Tibial artery (tissue), 4 donors: ENCODE measurements at regions not wholly inside any gene's neighbourhood (a gene's known extent, or its start where the extent isn't known, plus 50 kb on each side); places are given as distances from the start of the nearest gene placed in this dataset.

Experiments
- DNase-seq, 2 donors: peaks; one replicate each; pipeline ENCODE4 v3.0.0-alpha.2; 2019
- H3K27ac ChIP-seq, 2 donors: fragments of 200-600 bp; sonication (generic) in 1 of 2; 1 replicate in 1 of 2; 2 replicates in 1 of 2; pipeline ENCODE4 v1.5.1; 2018 to 2019; ENCODE audit warnings: mild to moderate bottlenecking in 1 of 2
- H3K27me3 ChIP-seq, 2 donors: fragments of 200-600 bp; sonication (generic) in 1 of 2; one replicate each; pipeline versions ENCODE4 v1.5.1 to v1.6.0; 2016 to 2019
- H3K36me3 ChIP-seq, 3 donors: fragments of 200-600 bp; sonication (generic) in 2 of 3; one replicate each; pipeline ENCODE4 v1.5.1; 2016 to 2019; ENCODE audit warnings: mild to moderate bottlenecking in 2 of 3
- H3K4me1 ChIP-seq, 4 donors: fragments of 200-600 bp; sonication (generic) in 2 of 4; 1 replicate in 3 of 4; 2 replicates in 1 of 4; pipeline ENCODE4 v1.5.1; 2016 to 2019
- H3K4me3 ChIP-seq, 2 donors: fragments of 200-600 bp; sonication (generic) in 1 of 2; 1 replicate in 1 of 2; 2 replicates in 1 of 2; pipeline ENCODE4 v1.5.1; 2018 to 2019; ENCODE audit warnings: mild to moderate bottlenecking in 2 of 2
- H3K9me3 ChIP-seq, 3 donors: fragments of 200-600 bp; sonication (generic) in 1 of 3; one replicate each; pipeline ENCODE4 v1.5.1; 2016 to 2019
- intact Hi-C: fragments of 100-400 bp; cut with DNase I; formaldehyde crosslinking; loops from one replicate; pipeline ENCODE4 v1.15.0; 2023; ENCODE audit warnings: low total_unique reads
- TF ChIP-seq, protein P1 (sequence below), 2 experiments: fragments of 200-600 bp in 1 of 2; fragments of 450-650 bp in 1 of 2; IDR thresholded peaks; one replicate each; pipeline ENCODE4 v1.5.1; 2017 to 2019; ENCODE audit warnings: antibody characterized with exemption in 2 of 2, mild to moderate bottlenecking in 1 of 2, moderate library complexity in 1 of 2

DNA sequence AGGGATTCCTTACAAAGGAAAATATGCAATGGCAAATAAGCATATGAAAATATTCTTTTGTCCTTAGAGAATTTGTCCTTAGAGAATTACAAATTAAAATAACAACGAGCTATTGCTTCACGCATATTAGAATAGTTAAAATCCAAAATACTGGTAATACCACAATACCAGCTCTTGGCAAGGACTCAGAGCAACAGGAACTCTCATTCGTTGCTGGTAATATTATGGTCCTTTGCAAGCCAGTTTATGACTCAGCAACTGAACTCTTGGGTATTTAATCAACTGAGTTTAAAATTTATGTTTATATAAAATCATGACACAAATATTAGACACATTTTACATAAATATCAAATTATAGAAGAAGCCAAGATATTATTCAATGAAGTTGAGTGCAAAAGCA lies 1730.4 kb downstream of the SI start:
- no peaks in the 10 kb centered on the region for H3K9me3 ChIP-seq
- H3K27ac ChIP-seq, result no peak overlapping the region
- H3K27me3 ChIP-seq, result no peaks in the 10 kb centered on the region
- no peaks in the 10 kb centered on the region for H3K4me1 ChIP-seq
- intact Hi-C loops, result no loop called here
- H3K4me3 ChIP-seq, result no peak overlapping the region
- H3K36me3 ChIP-seq, result no peaks in the 10 kb centered on the region
- DNase-seq, result no peak
- TF ChIP-seq, protein P1, sequence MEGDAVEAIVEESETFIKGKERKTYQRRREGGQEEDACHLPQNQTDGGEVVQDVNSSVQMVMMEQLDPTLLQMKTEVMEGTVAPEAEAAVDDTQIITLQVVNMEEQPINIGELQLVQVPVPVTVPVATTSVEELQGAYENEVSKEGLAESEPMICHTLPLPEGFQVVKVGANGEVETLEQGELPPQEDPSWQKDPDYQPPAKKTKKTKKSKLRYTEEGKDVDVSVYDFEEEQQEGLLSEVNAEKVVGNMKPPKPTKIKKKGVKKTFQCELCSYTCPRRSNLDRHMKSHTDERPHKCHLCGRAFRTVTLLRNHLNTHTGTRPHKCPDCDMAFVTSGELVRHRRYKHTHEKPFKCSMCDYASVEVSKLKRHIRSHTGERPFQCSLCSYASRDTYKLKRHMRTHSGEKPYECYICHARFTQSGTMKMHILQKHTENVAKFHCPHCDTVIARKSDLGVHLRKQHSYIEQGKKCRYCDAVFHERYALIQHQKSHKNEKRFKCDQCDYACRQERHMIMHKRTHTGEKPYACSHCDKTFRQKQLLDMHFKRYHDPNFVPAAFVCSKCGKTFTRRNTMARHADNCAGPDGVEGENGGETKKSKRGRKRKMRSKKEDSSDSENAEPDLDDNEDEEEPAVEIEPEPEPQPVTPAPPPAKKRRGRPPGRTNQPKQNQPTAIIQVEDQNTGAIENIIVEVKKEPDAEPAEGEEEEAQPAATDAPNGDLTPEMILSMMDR (IDR thresholded peaks at IDR 0.05), result no peak

DNA sequence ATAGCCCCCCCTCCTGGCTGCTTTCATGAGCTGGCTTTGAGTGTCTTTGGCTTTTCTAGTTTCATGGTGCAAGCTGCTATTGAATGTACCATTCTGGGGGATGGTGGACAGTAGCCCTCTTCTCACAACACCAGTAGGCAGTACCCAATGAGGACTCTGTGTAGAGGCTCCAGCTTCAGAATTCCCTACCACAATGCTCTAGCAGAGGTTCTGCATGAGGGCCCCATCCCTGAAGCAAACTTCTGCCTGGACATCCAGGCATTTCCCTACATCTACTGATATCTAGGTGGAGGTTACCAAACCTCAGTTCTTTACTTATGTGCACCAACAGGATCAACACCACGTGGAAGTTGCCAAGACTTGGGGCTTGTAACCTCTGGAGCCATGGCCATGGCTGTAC lies 1742.9 kb downstream of the SI start:
- no peaks in the 10 kb centered on the region for H3K27me3 ChIP-seq
- DNase-seq, result no peak
- no peaks in the 10 kb centered on the region for H3K36me3 ChIP-seq
- no peak overlapping the region for H3K27ac ChIP-seq
- H3K9me3 ChIP-seq, result peaks cover 0 to 6% (median 0%) of the 10 kb centered on the region in 3 donors
- TF ChIP-seq, protein P1 (IDR thresholded peaks at IDR 0.05), result no peak
- no peaks in the 10 kb centered on the region for H3K4me1 ChIP-seq
- intact Hi-C loops, result no loop called here
- no peak overlapping the region for H3K4me3 ChIP-seq

DNA sequence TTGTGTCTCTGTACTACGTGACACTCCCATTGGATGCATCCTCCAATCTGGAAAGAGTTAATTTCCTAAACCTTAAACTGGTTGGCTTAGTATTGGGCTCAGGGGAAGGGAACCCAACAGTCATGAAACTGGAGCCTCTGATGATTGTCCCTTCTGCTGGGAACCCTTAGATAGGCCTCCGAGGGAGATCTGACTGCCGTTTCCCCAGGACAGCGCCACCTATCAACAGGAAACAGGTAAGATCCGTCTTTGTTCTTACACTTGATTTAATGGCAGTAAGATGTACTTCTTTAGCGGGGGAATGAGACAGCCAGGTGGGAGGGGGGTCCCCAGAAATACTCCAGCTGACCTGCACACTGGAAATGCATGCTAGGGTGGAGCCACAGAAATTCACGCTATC lies 1749.6 kb downstream of the SI start:
- H3K9me3 ChIP-seq, result peaks cover 0 to 21% (median 5%) of the 10 kb centered on the region in 3 donors
- H3K27me3 ChIP-seq, result no peaks in the 10 kb centered on the region
- TF ChIP-seq, protein P1 (IDR thresholded peaks at IDR 0.05), result no peak
- H3K27ac ChIP-seq, result no peak overlapping the region
- no peak overlapping the region for H3K4me3 ChIP-seq
- no peak for DNase-seq
- no peaks in the 10 kb centered on the region for H3K36me3 ChIP-seq
- intact Hi-C loops, result no loop called here
- peaks cover 0 to 6% (median 0%) of the 10 kb centered on the region in 4 donors for H3K4me1 ChIP-seq

DNA sequence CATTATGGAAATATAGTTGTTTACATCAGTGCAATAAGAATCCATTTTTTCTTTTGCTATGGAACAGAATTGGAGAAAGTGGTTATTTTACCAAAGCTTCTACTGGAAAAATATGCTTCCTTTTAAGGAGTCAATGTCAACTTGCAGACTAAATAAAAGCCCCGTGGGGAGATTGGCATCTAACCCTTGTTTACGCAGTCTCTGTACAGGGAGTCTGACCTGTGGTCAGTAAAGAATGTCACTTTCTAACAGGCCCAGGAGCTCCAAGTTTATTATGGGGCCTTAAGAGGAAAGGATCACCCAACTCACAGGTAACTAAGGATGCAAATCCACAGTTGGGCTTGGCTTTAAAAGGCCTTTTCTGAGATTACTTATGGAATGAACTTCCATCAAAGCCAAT lies 1751.2 kb downstream of the SI start:
- TF ChIP-seq, protein P1 (IDR thresholded peaks at IDR 0.05), result no peak
- H3K27ac ChIP-seq, result no peak overlapping the region
- H3K4me3 ChIP-seq, result no peak overlapping the region
- intact Hi-C loops, result no loop called here
- H3K27me3 ChIP-seq, result no peaks in the 10 kb centered on the region
- DNase-seq, result no peak
- peaks cover 0 to 6% (median 0%) of the 10 kb centered on the region in 4 donors for H3K4me1 ChIP-seq
- peaks cover 0 to 22% (median 6%) of the 10 kb centered on the region in 3 donors for H3K9me3 ChIP-seq
- no peaks in the 10 kb centered on the region for H3K36me3 ChIP-seq

DNA sequence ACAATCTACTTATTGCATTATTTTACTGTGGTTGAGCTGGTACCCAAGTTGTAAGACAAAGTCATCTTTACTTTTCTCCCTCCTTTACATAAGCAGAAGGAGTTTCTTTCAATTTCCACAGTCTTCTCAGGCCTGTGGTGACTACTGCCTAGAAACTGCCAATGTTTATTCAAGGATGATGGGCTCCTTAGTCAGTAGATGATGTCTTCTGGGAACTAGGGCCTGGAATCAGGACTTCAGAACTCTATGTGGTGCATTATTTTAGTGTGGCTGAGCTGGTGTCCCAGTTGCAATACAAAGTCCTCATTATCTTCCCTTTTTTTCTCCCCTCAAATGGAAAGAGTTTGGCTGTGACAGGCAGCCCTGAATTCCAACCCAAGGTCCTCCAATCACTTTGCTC lies 1762.5 kb downstream of the SI start:
- no peaks in the 10 kb centered on the region for H3K9me3 ChIP-seq
- intact Hi-C loops, result no loop called here
- H3K27ac ChIP-seq, result no peak overlapping the region
- no peak overlapping the region for H3K4me3 ChIP-seq
- H3K4me1 ChIP-seq, result no peaks in the 10 kb centered on the region
- no peak for DNase-seq
- H3K36me3 ChIP-seq, result no peaks in the 10 kb centered on the region
- TF ChIP-seq, protein P1 (IDR thresholded peaks at IDR 0.05), result no peak
- H3K27me3 ChIP-seq, result no peaks in the 10 kb centered on the region

DNA sequence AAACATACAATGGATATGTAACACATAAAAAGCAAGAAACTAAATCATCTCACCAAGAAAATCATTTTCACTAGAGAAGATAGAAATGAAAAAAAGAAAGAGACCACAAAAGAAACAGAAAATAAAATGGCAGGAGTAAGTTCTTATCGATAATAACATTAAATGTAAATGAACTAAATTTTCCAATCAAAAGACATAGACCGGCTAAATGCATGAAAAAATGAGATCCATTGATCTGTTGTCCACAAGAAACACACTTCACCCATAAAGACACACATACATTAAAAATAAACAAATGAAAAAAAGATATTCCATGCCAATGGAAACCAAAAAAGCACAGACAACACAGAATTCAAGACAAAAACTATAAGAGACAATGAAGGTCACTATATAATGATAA lies 1771.9 kb downstream of the SI start:
- Histone ChIP-seq H3K27me3 (no peaks in the 10 kb centered on the region), H3K4me3 (no peak overlapping the region), H3K36me3 (no peaks in the 10 kb centered on the region), H3K27ac (no peak overlapping the region), H3K4me1 (no peaks in the 10 kb centered on the region), H3K9me3 (peaks cover 0 to 4% (median 0%) of the 10 kb centered on the region in 3 donors)
- no peak for DNase-seq
- TF ChIP-seq, protein P1 (IDR thresholded peaks at IDR 0.05), result no peak
- intact Hi-C loops, result no loop called here
